HG03469 (cell line): ENCODE measurements at regions not wholly inside any gene's neighbourhood (a gene's known extent, or its start where the extent isn't known, plus 50 kb on each side); places are given as distances from the start of the nearest gene placed in this dataset.

Experiments used
- ATAC-seq: cut with Tn5 transposase; IDR thresholded peaks from one replicate; pipeline ENCODE4 v1.9.1; 2021; ENCODE audit warnings: mild to moderate bottlenecking, moderate library complexity, moderate number of reproducible peaks; ENCODE audit not compliant: unreplicated experiment

DNA sequence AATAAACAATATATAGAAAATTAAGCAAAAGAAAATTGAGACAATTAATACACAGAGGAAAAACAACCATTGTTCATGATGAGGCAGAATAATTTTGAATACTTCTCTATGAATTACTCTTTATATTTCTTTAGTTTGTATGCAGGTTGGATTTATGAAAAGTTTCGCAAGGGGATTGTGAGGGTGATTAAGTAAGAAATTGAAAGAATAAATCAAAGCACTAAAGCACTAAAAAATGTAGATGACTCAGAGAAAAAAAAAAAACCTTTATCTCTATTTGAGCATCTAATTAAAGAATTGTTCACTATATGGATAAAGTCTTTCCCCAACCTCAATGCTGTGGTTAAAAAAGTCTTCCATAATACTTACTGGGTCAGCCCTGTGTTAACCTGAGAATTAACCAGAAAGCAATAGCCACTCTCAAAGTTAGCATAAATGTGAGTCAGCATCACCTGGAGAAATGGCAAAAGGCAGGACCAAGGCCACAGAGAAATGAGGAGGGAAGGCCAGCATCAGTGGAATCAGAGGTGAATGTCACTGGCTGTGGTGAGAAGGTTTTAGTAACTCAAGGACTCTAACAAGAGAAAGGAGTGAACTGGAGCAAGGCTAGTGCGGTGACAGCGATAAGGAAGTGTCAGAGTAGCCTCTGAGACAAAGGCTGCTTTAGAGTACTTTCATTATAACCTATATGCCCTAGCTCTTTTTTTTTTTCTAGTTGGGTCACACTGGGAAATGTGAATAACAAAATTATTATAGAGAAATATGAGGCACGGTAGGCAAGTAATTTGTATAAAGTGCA lies 310.4 kb downstream of the KCNC2 start:
- no peak for ATAC-seq

DNA sequence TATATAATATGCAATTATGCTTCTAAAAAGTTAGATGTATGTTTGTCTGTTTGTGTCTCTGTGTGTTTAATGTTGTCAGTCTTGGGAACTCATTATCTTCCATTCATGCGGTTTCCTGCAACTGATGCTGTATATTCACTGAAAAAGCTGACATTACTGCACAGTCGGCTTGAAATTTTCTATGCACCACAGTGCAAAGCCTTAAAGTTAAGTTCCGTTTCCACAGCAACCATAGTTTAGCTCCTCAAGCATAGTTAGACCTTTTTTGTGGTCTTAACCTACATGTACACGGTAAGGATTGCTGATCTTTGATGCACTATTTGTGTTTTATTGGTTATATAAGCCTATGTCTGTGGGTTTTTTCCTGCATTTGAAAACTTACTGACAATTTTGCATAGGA lies 309.4 kb downstream of the KCNC2 start:
- no peak for ATAC-seq

DNA sequence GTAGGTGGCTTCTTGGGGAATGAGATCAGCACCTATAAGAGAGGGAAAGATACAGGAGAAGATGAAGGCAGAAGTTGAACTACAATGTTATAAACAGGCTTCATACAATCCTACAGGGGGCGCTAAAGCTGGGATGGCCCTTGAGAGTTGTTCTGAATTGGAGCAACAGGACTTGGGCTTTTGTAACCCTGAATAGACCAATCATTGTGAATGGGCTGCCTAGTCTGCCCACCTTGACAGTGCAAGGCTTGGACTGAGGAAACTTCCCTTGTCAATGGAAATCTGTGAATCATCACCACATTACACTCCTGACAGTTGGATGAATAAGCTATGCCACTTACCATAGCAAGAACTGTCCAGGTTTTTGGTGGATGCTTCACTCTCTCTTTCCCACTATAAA lies 306.1 kb downstream of the KCNC2 start:
- ATAC-seq = no peak

DNA sequence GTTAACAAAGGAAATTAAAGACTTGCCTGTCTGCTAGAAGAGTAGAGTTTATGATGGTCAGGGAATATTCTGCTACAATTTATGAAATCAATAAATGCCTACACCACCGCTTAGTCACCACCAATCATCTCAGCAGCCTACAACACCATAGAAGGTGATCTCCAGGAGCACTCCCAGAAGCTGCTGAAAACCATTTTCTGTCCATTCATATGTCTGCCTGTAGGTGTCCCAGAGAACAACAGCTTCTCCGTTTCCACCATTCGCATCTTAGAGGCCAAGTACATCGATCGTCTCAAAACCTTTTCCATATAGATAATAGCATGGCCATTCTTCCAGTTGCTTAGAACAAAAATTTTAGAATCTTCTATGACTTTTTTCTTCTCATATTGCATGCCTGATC lies 303.4 kb downstream of the KCNC2 start:
- ATAC-seq = no peak

DNA sequence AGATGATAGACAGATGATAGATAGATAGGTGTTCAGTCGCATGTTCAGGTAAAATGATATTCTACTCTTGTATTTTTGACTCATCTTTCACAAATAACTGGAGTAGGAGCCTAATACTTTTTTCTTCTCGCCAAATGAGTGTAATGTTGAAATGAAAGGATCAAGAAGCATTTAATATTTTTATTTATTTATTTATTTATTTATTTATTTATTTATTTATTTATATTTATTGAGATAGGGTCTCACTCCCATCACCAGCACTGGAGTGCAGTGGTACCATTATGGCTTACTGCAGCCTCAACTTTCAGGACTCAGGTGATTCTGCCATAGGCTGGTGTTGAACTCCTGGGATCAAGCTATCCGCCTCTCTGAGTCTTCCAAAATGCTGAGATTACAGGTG lies 298.8 kb downstream of the KCNC2 start:
- no peak for ATAC-seq

DNA sequence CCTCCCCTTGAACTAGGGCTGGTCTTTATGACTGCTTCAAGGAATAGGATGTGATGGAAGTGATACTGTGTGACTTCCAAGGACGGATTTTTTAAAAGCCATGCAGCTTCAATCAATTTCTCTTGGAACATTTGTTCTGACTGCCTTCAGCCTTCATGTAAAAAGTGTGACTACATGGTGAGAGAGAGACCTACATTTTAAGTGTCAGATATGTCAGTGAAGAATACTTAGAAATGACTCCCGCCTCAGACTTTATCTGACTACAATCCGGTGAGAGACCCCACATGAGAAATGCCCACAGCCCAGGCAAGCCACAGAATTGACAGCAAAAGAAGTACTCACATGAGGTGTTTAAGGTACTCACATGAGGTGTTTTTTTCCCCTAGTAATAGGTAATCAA lies 295.3 kb downstream of the KCNC2 start:
- ATAC-seq = no peak

DNA sequence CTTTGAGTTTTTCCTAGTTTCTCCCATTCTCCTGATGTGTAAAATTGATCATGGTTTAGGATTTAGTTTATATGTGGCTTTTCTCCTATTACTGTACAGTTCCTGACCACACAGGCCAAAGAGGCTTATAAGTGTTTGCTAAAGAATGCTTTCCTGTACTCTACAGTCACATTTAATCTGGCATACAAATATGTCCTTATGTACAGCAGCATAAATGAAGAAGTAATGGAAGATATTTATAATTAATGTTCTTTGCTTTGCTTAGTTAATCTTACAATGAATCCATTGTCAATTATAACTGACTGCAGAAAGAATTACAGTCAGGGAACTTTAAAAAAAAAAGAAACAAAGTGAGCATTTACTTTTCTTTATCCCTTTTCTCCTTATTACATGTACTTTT lies 293.9 kb downstream of the KCNC2 start:
- ATAC-seq = no peak

DNA sequence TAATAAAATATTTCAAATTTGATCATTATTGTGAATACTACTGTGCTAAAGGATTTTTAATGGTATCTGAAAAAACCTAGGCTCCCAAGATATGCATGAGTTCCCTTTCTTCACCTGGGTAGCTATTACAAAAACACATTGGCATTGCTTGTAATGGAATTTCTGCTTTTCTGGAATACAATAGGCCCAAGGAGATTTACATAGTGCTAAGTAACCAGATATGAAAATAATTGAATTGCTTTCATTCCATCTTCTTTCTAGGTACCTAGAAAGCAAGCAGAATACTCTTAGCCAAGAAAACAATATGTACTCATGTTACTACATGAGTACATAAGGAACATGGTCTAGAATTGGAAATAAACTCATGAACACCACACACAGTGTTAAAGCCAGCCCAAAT lies 291.9 kb downstream of the KCNC2 start:
- ATAC-seq = no peak

DNA sequence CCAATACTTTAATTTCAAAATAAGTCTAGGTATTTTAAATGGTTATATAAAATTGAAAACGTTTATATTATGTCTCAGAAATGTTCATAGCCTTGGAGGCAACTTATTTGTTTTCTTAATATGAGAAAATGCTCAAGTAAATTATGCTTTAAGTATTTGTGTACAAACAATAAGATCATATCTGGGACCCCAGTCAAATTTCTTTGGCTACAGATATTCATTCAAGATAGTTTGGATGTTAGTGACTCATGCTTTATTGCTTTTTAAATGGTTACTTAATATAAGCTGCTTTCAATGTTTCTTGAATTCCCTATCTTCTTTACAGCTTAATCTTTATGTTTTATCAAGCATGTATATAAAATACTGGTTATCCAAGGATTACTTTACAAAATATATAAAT lies 291.3 kb downstream of the KCNC2 start:
- no peak for ATAC-seq

DNA sequence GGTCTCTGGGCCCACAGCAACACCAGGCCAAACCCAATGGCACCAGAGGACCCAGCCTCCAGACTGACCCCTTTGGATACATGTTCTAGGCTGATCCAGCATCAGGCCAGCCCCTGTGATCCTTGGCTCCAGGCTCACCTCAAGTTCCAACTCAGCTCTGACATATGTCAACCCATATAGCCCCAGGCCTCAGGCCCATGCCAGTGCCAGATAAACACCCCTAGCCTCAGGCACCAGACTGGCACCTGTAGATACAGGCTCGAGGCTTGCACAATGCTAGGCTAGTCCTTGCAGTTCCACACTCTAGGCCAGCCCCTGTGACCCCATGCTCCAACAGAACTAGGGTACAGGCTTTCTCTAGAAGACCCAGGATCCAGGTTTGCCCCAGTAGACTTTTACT lies 287.5 kb downstream of the KCNC2 start:
- ATAC-seq = no peak

DNA sequence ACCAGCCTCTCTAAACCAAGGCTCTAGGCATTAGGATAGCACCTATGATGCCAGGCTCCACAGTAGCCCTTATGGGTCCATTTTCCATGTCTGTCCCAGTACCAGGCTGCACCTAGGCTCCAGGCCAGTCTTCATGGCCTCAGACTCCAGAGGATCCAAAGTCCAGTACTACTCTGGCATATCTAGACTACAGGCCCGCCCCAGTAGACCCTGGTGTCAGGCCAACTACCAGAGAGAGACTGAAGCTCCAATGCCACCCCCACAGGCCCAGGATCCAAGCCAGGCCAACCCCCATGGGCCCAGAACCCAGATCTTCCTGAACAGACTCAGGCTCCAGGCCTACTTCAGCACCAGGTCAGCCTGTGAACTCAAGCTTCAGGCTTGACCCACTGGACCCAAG lies 287.0 kb downstream of the KCNC2 start:
- no peak for ATAC-seq

DNA sequence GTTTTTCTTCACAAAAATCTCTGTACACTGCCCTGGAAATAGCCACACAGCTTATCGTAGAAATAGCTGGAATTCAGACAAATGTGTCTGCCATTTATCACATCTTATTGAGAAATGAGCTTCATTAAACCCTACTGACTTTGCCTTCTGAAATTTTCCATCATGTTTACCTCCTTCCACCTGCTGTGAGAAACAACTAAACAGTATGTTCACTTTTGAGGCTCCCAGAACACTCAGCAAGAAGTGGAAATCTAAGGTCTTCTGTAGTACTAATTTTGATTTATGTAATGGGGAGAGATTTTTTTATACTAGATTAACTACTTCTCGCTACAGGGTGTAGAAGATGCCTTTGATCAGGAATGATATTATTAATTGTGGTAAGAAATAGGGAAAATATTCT lies 268.0 kb downstream of the KCNC2 start:
- ATAC-seq = no peak

DNA sequence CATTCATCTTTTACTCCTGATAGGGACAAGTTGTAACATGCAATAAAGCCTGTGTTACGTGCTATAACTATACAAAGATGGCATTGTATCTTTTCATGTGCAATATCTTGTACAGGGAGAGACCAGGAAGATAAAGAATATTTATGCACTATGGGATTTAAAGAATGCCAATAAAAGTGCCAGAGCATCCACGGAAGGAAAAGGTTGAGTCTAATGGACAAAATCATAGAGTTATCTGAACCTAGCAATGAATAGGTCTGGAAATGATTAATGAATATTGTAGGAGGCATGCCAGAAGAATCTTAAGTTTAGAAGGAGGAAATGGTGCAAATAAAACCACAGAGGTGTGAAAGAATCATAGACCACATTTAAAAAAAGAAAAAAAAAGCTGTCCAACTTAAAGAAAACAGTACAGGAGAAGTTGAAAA lies 263.9 kb downstream of the KCNC2 start:
- ATAC-seq = no peak

DNA sequence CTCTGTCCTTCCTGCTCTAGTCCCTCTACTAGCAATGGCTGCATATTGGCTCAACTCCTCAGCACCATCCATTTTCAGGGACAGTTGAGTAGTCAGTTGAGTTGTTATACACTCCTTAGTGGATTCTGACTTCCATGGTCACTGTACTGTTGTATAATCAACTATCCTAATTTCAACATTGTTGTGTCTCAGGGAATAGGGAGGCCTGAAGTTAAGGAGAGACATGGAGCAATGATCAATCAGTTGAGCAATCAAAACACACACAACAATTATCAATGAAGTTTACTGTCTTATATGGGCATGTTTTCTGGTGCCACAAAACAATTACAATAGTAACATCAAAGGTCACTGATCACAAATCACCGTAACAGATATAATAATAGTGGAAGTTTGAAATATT lies 255.9 kb downstream of the KCNC2 start:
- no peak for ATAC-seq

DNA sequence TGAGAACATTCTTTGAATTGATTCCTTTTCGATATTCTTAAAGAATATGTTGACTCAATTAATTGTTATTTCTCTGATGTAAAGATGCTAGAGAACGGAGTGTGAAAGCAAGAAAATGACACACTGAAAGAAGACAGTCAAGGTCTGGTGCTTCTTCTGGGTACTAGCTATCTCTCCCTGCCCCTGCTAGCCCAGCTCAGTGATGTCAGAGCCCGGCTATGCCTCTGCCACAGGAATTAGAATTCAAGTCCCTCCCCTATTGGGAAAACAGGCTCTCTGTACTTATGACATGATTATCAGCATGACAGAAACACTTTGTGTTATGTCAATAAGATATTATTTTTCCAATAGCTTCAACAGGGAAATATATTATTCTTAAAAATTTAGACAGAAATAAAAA lies 252.4 kb downstream of the KCNC2 start:
- no peak for ATAC-seq

DNA sequence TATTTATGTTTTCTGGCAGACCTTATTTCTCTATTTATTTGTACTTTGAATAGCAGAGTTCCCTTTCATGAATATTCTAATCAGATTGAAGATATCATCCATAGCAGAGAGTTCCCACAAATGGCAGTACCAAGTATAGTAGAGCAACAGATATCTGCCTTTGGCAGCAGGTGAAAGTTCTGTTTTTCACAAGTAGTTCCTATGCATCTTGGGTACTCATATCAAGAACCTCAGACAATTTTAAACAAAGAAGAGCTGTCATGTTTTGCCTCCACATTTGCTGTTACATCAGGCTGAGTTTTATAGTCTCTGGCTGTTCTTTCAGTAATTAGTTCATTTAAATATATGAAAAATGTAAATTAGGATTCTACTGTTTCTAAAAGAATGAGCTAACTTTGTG lies 252.0 kb downstream of the KCNC2 start:
- ATAC-seq = no peak

DNA sequence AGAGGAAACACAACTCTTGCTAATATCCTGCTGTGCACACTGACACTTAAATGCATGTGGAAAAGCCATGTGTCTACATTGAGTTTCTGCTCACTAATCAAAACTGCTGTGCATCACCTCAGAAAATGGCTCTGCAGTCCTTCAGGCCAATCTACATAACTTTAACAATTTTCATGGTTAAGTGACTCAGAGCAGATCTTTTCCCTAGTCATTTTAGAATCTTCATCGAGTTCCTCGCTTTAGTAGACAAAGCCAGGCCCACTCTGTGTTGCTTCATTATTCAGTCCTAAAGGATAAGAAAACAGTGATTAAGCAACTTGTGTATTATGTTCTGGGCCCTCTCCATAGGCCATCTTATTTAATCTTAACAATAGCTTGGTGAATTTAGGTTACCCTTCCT lies 250.0 kb downstream of the KCNC2 start:
- no peak for ATAC-seq

DNA sequence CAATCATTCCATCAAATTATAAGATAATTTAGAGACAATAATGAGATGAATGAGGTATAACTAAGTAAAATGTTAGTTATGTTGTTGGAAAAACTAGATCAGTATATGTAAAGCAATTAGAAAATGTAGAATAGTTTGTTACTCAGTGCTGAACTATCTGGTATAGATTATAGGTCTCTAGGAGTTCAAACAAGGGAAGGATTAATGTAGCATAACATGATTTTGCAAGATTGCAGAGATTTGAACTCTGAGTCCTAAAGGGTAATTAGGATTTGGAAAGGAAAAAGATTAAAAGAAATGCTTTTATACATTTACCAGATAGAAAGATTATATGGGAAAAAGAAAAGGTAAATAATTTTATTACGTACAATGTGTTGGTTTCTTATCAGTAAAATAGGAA lies 246.3 kb downstream of the KCNC2 start:
- ATAC-seq = no peak

DNA sequence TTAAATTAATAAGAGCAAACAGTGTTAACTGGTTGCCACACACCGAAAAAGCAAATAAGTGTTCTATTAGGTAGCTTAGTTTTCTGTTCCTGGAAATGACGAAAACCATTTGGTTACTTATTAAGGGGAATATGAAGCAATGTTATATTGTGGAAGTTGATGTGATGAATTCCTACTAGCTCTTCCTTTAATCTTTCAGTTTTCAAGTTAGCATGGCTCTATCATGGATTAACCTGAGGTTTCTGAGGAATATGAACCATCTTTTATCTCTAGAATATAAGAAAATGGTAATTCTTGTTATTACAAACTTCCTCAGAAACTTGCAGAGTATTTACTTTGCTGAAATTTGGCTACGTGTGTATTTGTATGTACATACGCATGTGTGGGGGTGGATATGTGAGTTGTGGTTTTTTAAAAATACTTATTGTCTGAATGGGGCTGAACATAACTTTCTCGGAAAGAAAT lies 245.7 kb downstream of the KCNC2 start:
- no peak for ATAC-seq

DNA sequence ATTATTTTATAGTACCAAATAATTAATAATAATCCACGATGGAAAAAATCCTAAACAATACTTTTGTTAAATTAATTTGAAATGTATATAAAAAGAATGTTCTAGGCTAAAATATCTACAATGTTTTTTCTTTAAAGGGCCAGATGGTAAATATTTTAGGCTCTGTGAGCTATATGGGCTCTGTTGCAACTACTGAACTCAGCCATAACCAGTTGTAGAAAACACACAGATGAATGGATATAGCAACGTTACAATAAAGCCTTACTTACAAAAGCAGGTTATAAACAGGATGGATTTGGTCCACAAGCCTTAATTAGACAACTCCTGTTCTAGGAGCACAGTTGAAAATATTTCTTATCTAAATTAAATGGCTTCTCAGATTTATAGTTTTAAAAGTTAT lies 245.2 kb downstream of the KCNC2 start:
- no peak for ATAC-seq

DNA sequence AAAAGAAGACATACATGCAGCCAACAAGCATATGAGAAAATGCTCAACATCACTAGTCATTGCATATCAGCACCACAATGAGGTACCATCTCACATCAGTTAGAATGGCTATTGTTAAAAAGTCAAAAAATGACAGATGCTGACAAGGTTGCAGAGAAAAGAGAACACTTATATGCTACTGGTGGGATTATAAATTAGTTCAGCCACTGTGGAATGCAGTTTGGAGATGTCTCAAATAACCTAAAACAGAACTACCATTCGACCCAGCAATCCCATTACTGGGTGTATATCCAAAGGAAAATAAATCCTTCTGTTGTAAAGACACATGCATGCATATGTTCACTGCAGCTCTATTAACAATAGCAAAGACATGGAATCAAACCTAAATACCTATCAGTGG lies 238.4 kb downstream of the KCNC2 start:
- no peak for ATAC-seq

DNA sequence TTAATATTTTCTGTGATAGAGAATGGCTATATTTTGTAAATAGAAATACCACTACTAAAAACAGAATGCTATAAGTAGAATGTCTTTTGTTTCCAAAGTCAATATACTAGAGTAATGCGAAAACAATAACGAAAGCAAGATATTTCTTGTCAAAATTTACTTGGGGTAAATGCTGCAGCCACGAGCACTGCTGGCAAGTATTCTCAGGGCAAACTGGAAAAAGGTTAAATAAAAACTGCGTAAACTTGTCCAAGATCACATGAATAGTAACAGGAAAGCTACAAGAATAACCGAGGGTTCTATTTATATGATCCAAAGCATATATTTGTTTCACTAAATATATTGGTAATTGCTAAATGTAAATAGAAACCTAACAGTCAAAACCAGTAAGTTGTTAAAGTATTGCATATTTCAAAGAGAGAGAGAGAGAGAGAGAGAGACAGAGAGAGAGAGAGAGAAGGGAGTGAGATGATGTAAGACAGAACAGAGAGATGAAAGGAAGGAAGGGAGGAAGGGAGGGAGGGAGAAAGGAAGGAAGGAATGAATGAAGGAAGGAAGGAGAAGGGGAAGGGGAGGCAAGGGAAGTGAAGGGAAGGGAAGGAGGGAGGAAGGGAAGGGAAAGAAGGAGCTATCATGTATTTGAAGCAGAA lies 231.7 kb downstream of the KCNC2 start:
- no peak for ATAC-seq

DNA sequence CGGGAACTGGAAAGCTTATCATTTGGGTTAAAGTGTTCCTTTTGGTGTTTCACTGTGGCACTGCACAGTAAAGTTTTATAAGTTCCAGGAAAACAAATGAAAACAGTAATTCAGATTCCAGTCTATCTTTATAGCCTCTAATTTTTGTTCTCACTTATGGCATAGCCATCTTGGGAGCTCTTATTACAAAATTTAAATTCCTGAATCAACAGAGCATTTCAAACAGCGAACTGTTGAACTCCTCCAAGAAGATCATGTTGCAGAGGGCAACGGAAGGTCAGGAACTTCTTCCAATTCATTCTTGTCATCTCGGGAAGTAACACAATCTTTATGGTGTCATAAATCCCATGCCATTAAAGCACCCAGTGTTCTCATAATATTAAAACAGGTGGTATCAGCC lies 229.1 kb downstream of the KCNC2 start:
- no peak for ATAC-seq
